HepG2 (cell line): ENCODE measurements at regions not wholly inside any gene's neighbourhood (a gene's known extent, or its start where the extent isn't known, plus 50 kb on each side); places are given as distances from the start of the nearest gene placed in this dataset.
A peak's percentile ranks its signal among the peaks of the same experiment; 100 is the strongest.

Experiments
- ATAC-seq: fragments of 200-7000 bp; cut with Tn5 transposase; 3 replicates; pipeline ENCODE4 v1.9.1; 2020; ENCODE audit warnings: mild to moderate bottlenecking, moderate library complexity
- BruUV-seq: library from RNA; stranded (reverse); fragments of 400-500 nt; replicated peaks from 2 replicates; lab custom pipeline; 2021; lab: Mats Ljungman, UMichigan
- CTCF ChIA-PET: fragments of 300-600 bp; formaldehyde crosslinking; extraction: SDS; loops from one replicate; lab custom pipeline; 2021; ENCODE audit warnings: low total read pairs, inconsistent platforms, low intra/inter-chr PET ratio; lab: Yijun Ruan, JAX
- POLR2A ChIA-PET: fragments of 350-600 bp; sonication (Branson Sonifier 250); formaldehyde crosslinking; loops from one replicate; lab custom pipeline; 2020; ENCODE audit warnings: antibody characterized with exemption, inconsistent platforms; lab: Yijun Ruan, JAX
- DNase-seq: peaks from one replicate; pipeline ENCODE4 v3.0.0-alpha.2; 2015; ENCODE audit warnings: low spot score
- FAIRE-seq: peaks from 3 replicates; lab custom pipeline; 2011; peaks lifted over from hg19 to GRCh38; lab: Jason Lieb, UNC
- H2AFZ ChIP-seq: one replicate; pipeline ENCODE4 v1.6.1; 2011; ENCODE audit warnings: low read length, inconsistent platforms
- H3K27ac ChIP-seq: fragments of 300-600 bp; 3 replicates; pipeline ENCODE4 v1.8.0; 2011; ENCODE audit warnings: mixed run types, mild to moderate bottlenecking, mixed read lengths, low read length, inconsistent platforms; ENCODE audit not compliant: insufficient read depth; ENCODE audit errors: extremely low read length
- H3K27me3 ChIP-seq, 2 experiments: fragments of 200-600 bp in 1 of 2; 2 replicates in 1 of 2; 3 replicates in 1 of 2; pipeline versions ENCODE4 v1.6.0 to v1.8.0; 2011; ENCODE audit warnings: low read length in 2 of 2, mild to moderate bottlenecking in 2 of 2, moderate library complexity in 2 of 2, inconsistent platforms in 1 of 2; ENCODE audit not compliant: insufficient read depth in 2 of 2, control insufficient read depth in 1 of 2
- H3K36me3 ChIP-seq, 2 experiments: fragments of 200-600 bp in 1 of 2; replicated peaks in 1 of 2; 2 replicates in 1 of 2; 3 replicates in 1 of 2; pipeline versions ENCODE4 v1.5.1 to v1.8.0; 2011; ENCODE audit warnings: low read length in 2 of 2, inconsistent platforms in 1 of 2; ENCODE audit not compliant: insufficient read depth in 2 of 2, control insufficient read depth in 1 of 2
- H3K4me1 ChIP-seq: 2 replicates; pipeline ENCODE4 v1.5.1; 2012; ENCODE audit warnings: low read length, inconsistent platforms; ENCODE audit not compliant: insufficient read depth
- H3K4me2 ChIP-seq: 2 replicates; pipeline ENCODE4 v1.6.0; 2011; ENCODE audit warnings: low read depth, low read length, inconsistent platforms
- H3K4me3 ChIP-seq, 3 experiments: fragments of 200-600 bp in 1 of 3; sonication (generic), shearing (Covaris generic) in 1 of 3; replicated peaks in 1 of 3; 2 replicates each; pipeline ENCODE4 v1.5.1; 2011 to 2016; ENCODE audit warnings: low read length in 3 of 3, inconsistent platforms in 2 of 3, low read depth in 2 of 3, mild to moderate bottlenecking in 2 of 3, control low read depth in 1 of 3, mixed read lengths in 1 of 3; ENCODE audit not compliant: insufficient read depth in 1 of 3
- H3K79me2 ChIP-seq: one replicate; pipeline ENCODE4 v1.6.1; 2011; ENCODE audit warnings: low read length, inconsistent platforms; ENCODE audit not compliant: insufficient read depth
- H3K9ac ChIP-seq: 2 replicates; pipeline ENCODE4 v1.6.0; 2011; ENCODE audit warnings: mild to moderate bottlenecking, low read depth, low read length, inconsistent platforms; ENCODE audit not compliant: insufficient read depth
- H3K9me3 ChIP-seq: 2 replicates; pipeline ENCODE4 v1.5.1; 2012; ENCODE audit warnings: mild to moderate bottlenecking, low read length
- H4K20me1 ChIP-seq: 2 replicates; pipeline ENCODE4 v1.6.0; 2011; ENCODE audit warnings: inconsistent platforms, mild to moderate bottlenecking, low read length, moderate library complexity; ENCODE audit not compliant: insufficient read depth
- FOSL2 ChIP-seq: sonication (generic); formaldehyde crosslinking; IDR thresholded peaks from 2 replicates; pipeline ENCODE4 v1.4.0; 2020; ENCODE audit warnings: missing genetic modification reagents
- HMG20B ChIP-seq: conservative IDR thresholded peaks from 2 replicates; pipeline ENCODE4 v1.6.1; 2016; ENCODE audit warnings: missing genetic modification reagents, missing compliant biosample characterization
- MXD3 ChIP-seq: IDR thresholded peaks from 2 replicates; pipeline ENCODE4 v1.6.1; 2016; ENCODE audit warnings: mild to moderate bottlenecking, missing biosample characterization, missing genetic modification reagents
- SMYD3 ChIP-seq: sonication (generic); formaldehyde crosslinking; IDR thresholded peaks from 2 replicates; pipeline ENCODE4 v1.8.1; 2023; ENCODE audit warnings: mild to moderate bottlenecking, missing genetic modification reagents
- USF2 ChIP-seq, 2 experiments: sonication (generic) in 1 of 2; formaldehyde crosslinking in 1 of 2; IDR thresholded peaks; 2 replicates each; pipeline versions ENCODE4 v1.5.1 to v1.6.1; 2011 to 2020; ENCODE audit warnings: borderline replicate concordance in 1 of 2, low read depth in 1 of 2, low read length in 1 of 2, mild to moderate bottlenecking in 1 of 2, missing genetic modification reagents in 1 of 2, moderate library complexity in 1 of 2
- ZBTB3 ChIP-seq: sonication (generic); formaldehyde crosslinking; IDR thresholded peaks from 2 replicates; pipeline ENCODE4 v1.4.0; 2020; ENCODE audit warnings: low read depth, mild to moderate bottlenecking, moderate library complexity, missing genetic modification reagents, borderline replicate concordance
- ZNF367 ChIP-seq: sonication (generic); formaldehyde crosslinking; IDR thresholded peaks from 2 replicates; pipeline ENCODE4 v1.4.0; 2020; ENCODE audit warnings: missing genetic modification reagents, borderline replicate concordance
- ZNF414 ChIP-seq: sonication (generic); formaldehyde crosslinking; IDR thresholded peaks from 2 replicates; pipeline ENCODE4 v1.5.0; 2020; ENCODE audit warnings: missing genetic modification reagents
- ZNF468 ChIP-seq: sonication (generic); formaldehyde crosslinking; IDR thresholded peaks from 2 replicates; pipeline ENCODE4 v1.8.0; 2022; ENCODE audit warnings: mild to moderate bottlenecking, moderate library complexity, missing genetic modification reagents
- WGBS: methylation state at CpG from one replicate; pipeline ENCODE4 v1.1.6; 2017; ENCODE audit warnings: low lambda C conversion rate; 5-methylcytosine and 5-hydroxymethylcytosine counted together
- in situ Hi-C: cut with HindIII; loops from 2 replicates; pipeline ENCODE4 v1.10.0; 2017; ENCODE audit warnings: low pct_unique_long_range_greater_than_20kb; ENCODE audit not compliant: extremely low pct_ligation_motif_present
- intact Hi-C: fragments of 100-400 bp; cut with micrococcal nuclease; formaldehyde crosslinking; loops from one replicate; pipeline ENCODE4 v1.10.0; 2022; ENCODE audit not compliant: unreplicated experiment

- TF ChIP-seq USF2 (IDR thresholded peaks at IDR 0.05; ENCODE audit: low read depth, low read length) (no peak), USF2 (CRISPR knock-in tag; IDR thresholded peaks at IDR 0.05; ENCODE audit: borderline replicate concordance) (no peak), HMG20B (CRISPR knock-in tag) (no peak), ZBTB3 (CRISPR knock-in tag) (no peak), ZNF414 (CRISPR knock-in tag) (no peak)
Measured at GRCh38 chr2:53561155-53561554, 206.4 kb upstream of the CHAC2 start (continued).

GRCh38 chr2:53559302-53559966 lies 208.2 kb upstream of the CHAC2 start:
- no TSS peak for BruUV-seq
- no peak overlapping the region for H3K4me2 ChIP-seq

More at GRCh38 chr2:53559302-53559966, 208.2 kb upstream of the CHAC2 start:
- DNase-seq: no peak
- no peaks in the 10 kb centered on the region for H3K79me2 ChIP-seq
- intact Hi-C loops (no loop called here), in situ Hi-C loops (no loop called here)
- TF ChIP-seq SMYD3 (CRISPR knock-in tag) (no peak), ZNF367 (CRISPR knock-in tag) (no peak), ZNF468 (CRISPR knock-in tag) (no peak), FOSL2 (peak; percentile 79), MXD3 (no peak)
- POLR2A ChIA-PET: no interaction called here
- CTCF ChIA-PET: no interaction called here
- no peaks in the 10 kb centered on the region for H3K9me3 ChIP-seq
- no peaks in the 10 kb centered on the region for H3K27me3 ChIP-seq
- 2% methylated on average over 2 of the region's 2 CpGs for WGBS
- H3K27ac ChIP-seq: no peak overlapping the region
- ATAC-seq: no peak
- no peak overlapping the region for H3K4me3 ChIP-seq
- no peak for FAIRE-seq
- 0 out of 2 replicates have a peak, but pooled peaks cover 4% of the 10 kb centered on the region for H3K4me1 ChIP-seq
- H4K20me1 ChIP-seq: no peaks in the 10 kb centered on the region
- H3K36me3 ChIP-seq: no peaks in the 10 kb centered on the region
- no peak overlapping the region for H3K9ac ChIP-seq
- no peak overlapping the region for H2AFZ ChIP-seq
